ENCODE measurements at regions not wholly inside any gene's neighbourhood (a gene's known extent, or its start where the extent isn't known, plus 50 kb on each side); places are given as distances from the start of the nearest gene placed in this dataset.
"Not testable (repeated sequence)": the region's sequence is repeated elsewhere in the genome, so short reads cannot be mapped to it uniquely, and the experiment has no call there.

GRCh38 chr11:116044520-116044919 is 540.3 kb upstream of the CADM1 start:
- DNase-seq (ENCODE audit: low read depth): no peak
- in situ Hi-C loops (cut with HindIII; ENCODE audit: low pct_unique_long_range_greater_than_20kb, low sequenced_read_pairs): no loop called here

GRCh38 chr11:116043857-116044256 is 539.6 kb upstream of the CADM1 start:
- in situ Hi-C loops (cut with HindIII; ENCODE audit: low pct_unique_long_range_greater_than_20kb, low sequenced_read_pairs): no loop called here
- DNase-seq (ENCODE audit: low read depth): no peak

GRCh38 chr11:116043059-116043458 is 538.8 kb upstream of the CADM1 start:
- in situ Hi-C loops (cut with HindIII; ENCODE audit: low pct_unique_long_range_greater_than_20kb, low sequenced_read_pairs); DNase-seq (ENCODE audit: low read depth): not testable (repeated sequence)

- in situ Hi-C loops (cut with HindIII; ENCODE audit: low pct_unique_long_range_greater_than_20kb, low sequenced_read_pairs): no loop called here
- no peak for DNase-seq (ENCODE audit: low read depth)
Measured at GRCh38 chr11:116042146-116042545, 537.9 kb upstream of the CADM1 start.

- in situ Hi-C loops (cut with HindIII; ENCODE audit: low pct_unique_long_range_greater_than_20kb, low sequenced_read_pairs): no loop called here
- DNase-seq (ENCODE audit: low read depth): no peak
Measured at GRCh38 chr11:116037861-116038260, 533.6 kb upstream of the CADM1 start.

GRCh38 chr11:116035977-116036376 is 531.8 kb upstream of the CADM1 start:
- DNase-seq (ENCODE audit: low read depth): no peak
- in situ Hi-C loops (cut with HindIII; ENCODE audit: low pct_unique_long_range_greater_than_20kb, low sequenced_read_pairs): no loop called here

GRCh38 chr11:116033931-116034553 is 529.8 kb upstream of the CADM1 start:
- no peak for DNase-seq (ENCODE audit: low read depth)
- in situ Hi-C loops (cut with HindIII; ENCODE audit: low pct_unique_long_range_greater_than_20kb, low sequenced_read_pairs): no loop called here

GRCh38 chr11:116030697-116031331 is 526.6 kb upstream of the CADM1 start:
- DNase-seq (ENCODE audit: low read depth): no peak
- in situ Hi-C loops (cut with HindIII; ENCODE audit: low pct_unique_long_range_greater_than_20kb, low sequenced_read_pairs): no loop called here

GRCh38 chr11:116028506-116028905 is 524.3 kb upstream of the CADM1 start:
- in situ Hi-C loops (cut with HindIII; ENCODE audit: low pct_unique_long_range_greater_than_20kb, low sequenced_read_pairs); DNase-seq (ENCODE audit: low read depth): not testable (repeated sequence)

GRCh38 chr11:115999437-115999836 is 495.2 kb upstream of the CADM1 start:
- in situ Hi-C loops (cut with HindIII; ENCODE audit: low pct_unique_long_range_greater_than_20kb, low sequenced_read_pairs): no loop called here
- no peak for DNase-seq (ENCODE audit: low read depth)

- no peak for DNase-seq (ENCODE audit: low read depth)
- in situ Hi-C loops (cut with HindIII; ENCODE audit: low pct_unique_long_range_greater_than_20kb, low sequenced_read_pairs): no loop called here
Measured at GRCh38 chr11:115996808-115997188, 492.6 kb upstream of the CADM1 start.

- in situ Hi-C loops (cut with HindIII; ENCODE audit: low pct_unique_long_range_greater_than_20kb, low sequenced_read_pairs): no loop called here
- DNase-seq (ENCODE audit: low read depth): no peak
Measured at GRCh38 chr11:115996125-115996807, 492.1 kb upstream of the CADM1 start.

GRCh38 chr11:115993590-115993989 is 489.4 kb upstream of the CADM1 start:
- peak; percentile 5 for DNase-seq (ENCODE audit: low read depth)
- in situ Hi-C loops (cut with HindIII; ENCODE audit: low pct_unique_long_range_greater_than_20kb, low sequenced_read_pairs): no loop called here

GRCh38 chr11:115990004-115990447 is 485.8 kb upstream of the CADM1 start:
- no peak for DNase-seq (ENCODE audit: low read depth)
- in situ Hi-C loops (cut with HindIII; ENCODE audit: low pct_unique_long_range_greater_than_20kb, low sequenced_read_pairs): no loop called here

- in situ Hi-C loops (cut with HindIII; ENCODE audit: low pct_unique_long_range_greater_than_20kb, low sequenced_read_pairs): no loop called here
- no peak for DNase-seq (ENCODE audit: low read depth)
Measured at GRCh38 chr11:115985896-115986295, 481.7 kb upstream of the CADM1 start.

- in situ Hi-C loops (cut with HindIII; ENCODE audit: low pct_unique_long_range_greater_than_20kb, low sequenced_read_pairs): no loop called here
- DNase-seq (ENCODE audit: low read depth): no peak
Measured at GRCh38 chr11:115984228-115984627, 480.0 kb upstream of the CADM1 start.

GRCh38 chr11:115982666-115983065 is 478.5 kb upstream of the CADM1 start:
- no peak for DNase-seq (ENCODE audit: low read depth)
- in situ Hi-C loops (cut with HindIII; ENCODE audit: low pct_unique_long_range_greater_than_20kb, low sequenced_read_pairs): no loop called here

- in situ Hi-C loops (cut with HindIII; ENCODE audit: low pct_unique_long_range_greater_than_20kb, low sequenced_read_pairs): no loop called here
- DNase-seq (ENCODE audit: low read depth): no peak
Measured at GRCh38 chr11:115981814-115982471, 477.7 kb upstream of the CADM1 start.

- in situ Hi-C loops (cut with HindIII; ENCODE audit: low pct_unique_long_range_greater_than_20kb, low sequenced_read_pairs): no loop called here
- DNase-seq (ENCODE audit: low read depth): no peak
Measured at GRCh38 chr11:115981104-115981481, 476.9 kb upstream of the CADM1 start.

Data from Caki2 (cell line).